ENCODE measurements at regions not wholly inside any gene's neighbourhood (a gene's known extent, or its start where the extent isn't known, plus 50 kb on each side); places are given as distances from the start of the nearest gene placed in this dataset.
A peak's percentile ranks its signal among the peaks of the same experiment; 100 is the strongest.

DNA sequence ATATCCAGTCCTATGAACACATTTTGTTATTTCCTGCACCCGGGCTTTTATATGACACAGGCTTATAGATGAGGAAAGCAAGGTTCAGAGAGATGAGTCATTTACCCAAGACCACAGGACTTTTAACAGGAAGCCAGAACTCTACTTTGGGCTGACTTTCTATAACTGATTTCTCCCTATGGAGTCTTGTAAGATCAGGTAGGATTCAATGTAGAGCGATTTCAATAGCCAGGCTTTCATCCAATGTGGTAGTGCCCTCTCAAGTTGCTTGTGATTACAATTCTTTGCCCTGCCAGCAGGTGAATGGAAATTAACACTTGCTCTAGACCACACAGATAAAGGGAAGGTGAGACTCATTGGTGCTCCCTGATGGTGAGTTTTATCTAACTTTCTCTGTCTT is 378.3 kb downstream of the INSC start:
- TF ChIP-seq, protein P1, sequence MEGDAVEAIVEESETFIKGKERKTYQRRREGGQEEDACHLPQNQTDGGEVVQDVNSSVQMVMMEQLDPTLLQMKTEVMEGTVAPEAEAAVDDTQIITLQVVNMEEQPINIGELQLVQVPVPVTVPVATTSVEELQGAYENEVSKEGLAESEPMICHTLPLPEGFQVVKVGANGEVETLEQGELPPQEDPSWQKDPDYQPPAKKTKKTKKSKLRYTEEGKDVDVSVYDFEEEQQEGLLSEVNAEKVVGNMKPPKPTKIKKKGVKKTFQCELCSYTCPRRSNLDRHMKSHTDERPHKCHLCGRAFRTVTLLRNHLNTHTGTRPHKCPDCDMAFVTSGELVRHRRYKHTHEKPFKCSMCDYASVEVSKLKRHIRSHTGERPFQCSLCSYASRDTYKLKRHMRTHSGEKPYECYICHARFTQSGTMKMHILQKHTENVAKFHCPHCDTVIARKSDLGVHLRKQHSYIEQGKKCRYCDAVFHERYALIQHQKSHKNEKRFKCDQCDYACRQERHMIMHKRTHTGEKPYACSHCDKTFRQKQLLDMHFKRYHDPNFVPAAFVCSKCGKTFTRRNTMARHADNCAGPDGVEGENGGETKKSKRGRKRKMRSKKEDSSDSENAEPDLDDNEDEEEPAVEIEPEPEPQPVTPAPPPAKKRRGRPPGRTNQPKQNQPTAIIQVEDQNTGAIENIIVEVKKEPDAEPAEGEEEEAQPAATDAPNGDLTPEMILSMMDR (conservative IDR thresholded peaks at IDR 0.05) = peak; percentile 13; the same call in 1 of the 2 replicates
- TF ChIP-seq ZFX (IDR thresholded peaks at IDR 0.05) = no peak
